Endothelial cell (in vitro differentiated cells): ENCODE measurements at regions not wholly inside any gene's neighbourhood (a gene's known extent, or its start where the extent isn't known, plus 50 kb on each side); places are given as distances from the start of the nearest gene placed in this dataset.

Experiments
- DNase-seq: peaks from one replicate; pipeline ENCODE4 v3.0.0; 2021; ENCODE audit warnings: low spot score
- H3K27ac Mint-ChIP-seq: one replicate; pipeline ENCODE4 v1.8.0; 2021; ENCODE audit warnings: mixed read lengths, inconsistent platforms; ENCODE audit not compliant: unreplicated experiment
- H3K27me3 Mint-ChIP-seq: one replicate; pipeline ENCODE4 v1.8.0; 2021; ENCODE audit warnings: mild to moderate bottlenecking, moderate library complexity, mixed read lengths, inconsistent platforms; ENCODE audit not compliant: unreplicated experiment
- H3K36me3 Mint-ChIP-seq: one replicate; pipeline ENCODE4 v1.8.0; 2021; ENCODE audit warnings: mild to moderate bottlenecking, low read depth, mixed read lengths, inconsistent platforms; ENCODE audit not compliant: unreplicated experiment
- H3K4me1 Mint-ChIP-seq: one replicate; pipeline ENCODE4 v1.8.0; 2021; ENCODE audit warnings: mild to moderate bottlenecking, mixed read lengths, inconsistent platforms; ENCODE audit not compliant: unreplicated experiment
- H3K4me3 Mint-ChIP-seq: one replicate; pipeline ENCODE4 v1.8.0; 2021; ENCODE audit warnings: mild to moderate bottlenecking, mixed read lengths, inconsistent platforms; ENCODE audit not compliant: unreplicated experiment
- H3K9me3 Mint-ChIP-seq: one replicate; pipeline ENCODE4 v1.8.0; 2021; ENCODE audit warnings: mixed read lengths, inconsistent platforms; ENCODE audit not compliant: unreplicated experiment
- TF ChIP-seq, protein P1 (sequence below): fragments of 200-600 bp; sonication (generic); IDR thresholded peaks from one replicate; pipeline ENCODE4 v1.5.0; 2021; ENCODE audit warnings: antibody characterized with exemption; ENCODE audit not compliant: unreplicated experiment

- Mint-ChIP-seq H3K27me3 (no peaks in the 10 kb centered on the region), H3K27ac (no peak overlapping the region), H3K4me1 (no peaks in the 10 kb centered on the region), H3K9me3 (no peaks in the 10 kb centered on the region), H3K4me3 (no peak overlapping the region), H3K36me3 (no peaks in the 10 kb centered on the region)
- TF ChIP-seq, protein P1, sequence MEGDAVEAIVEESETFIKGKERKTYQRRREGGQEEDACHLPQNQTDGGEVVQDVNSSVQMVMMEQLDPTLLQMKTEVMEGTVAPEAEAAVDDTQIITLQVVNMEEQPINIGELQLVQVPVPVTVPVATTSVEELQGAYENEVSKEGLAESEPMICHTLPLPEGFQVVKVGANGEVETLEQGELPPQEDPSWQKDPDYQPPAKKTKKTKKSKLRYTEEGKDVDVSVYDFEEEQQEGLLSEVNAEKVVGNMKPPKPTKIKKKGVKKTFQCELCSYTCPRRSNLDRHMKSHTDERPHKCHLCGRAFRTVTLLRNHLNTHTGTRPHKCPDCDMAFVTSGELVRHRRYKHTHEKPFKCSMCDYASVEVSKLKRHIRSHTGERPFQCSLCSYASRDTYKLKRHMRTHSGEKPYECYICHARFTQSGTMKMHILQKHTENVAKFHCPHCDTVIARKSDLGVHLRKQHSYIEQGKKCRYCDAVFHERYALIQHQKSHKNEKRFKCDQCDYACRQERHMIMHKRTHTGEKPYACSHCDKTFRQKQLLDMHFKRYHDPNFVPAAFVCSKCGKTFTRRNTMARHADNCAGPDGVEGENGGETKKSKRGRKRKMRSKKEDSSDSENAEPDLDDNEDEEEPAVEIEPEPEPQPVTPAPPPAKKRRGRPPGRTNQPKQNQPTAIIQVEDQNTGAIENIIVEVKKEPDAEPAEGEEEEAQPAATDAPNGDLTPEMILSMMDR = no peak
- DNase-seq = no peak
Measured at GRCh38 chr4:72948080-72948479, 121.4 kb downstream of the COX18 start.

GRCh38 chr4:72945719-72946336, 123.7 kb downstream of the COX18 start:
- TF ChIP-seq, protein P1 = no peak
- Mint-ChIP-seq H3K36me3 (no peaks in the 10 kb centered on the region), H3K4me1 (peaks cover 3% of the 10 kb centered on the region), H3K9me3 (no peaks in the 10 kb centered on the region), H3K27me3 (no peaks in the 10 kb centered on the region), H3K4me3 (no peak overlapping the region), H3K27ac (no peak overlapping the region)
- no peak for DNase-seq

GRCh38 chr4:72942565-72942964, 127.0 kb downstream of the COX18 start:
- no peak for DNase-seq
- H3K4me1 Mint-ChIP-seq = peaks cover 3% of the 10 kb centered on the region
- H3K4me3 Mint-ChIP-seq = no peak overlapping the region
- H3K27ac Mint-ChIP-seq = no peak overlapping the region
- no peaks in the 10 kb centered on the region for H3K9me3 Mint-ChIP-seq
- TF ChIP-seq, protein P1 = no peak
- H3K36me3 Mint-ChIP-seq = no peaks in the 10 kb centered on the region
- no peaks in the 10 kb centered on the region for H3K27me3 Mint-ChIP-seq

DNA sequence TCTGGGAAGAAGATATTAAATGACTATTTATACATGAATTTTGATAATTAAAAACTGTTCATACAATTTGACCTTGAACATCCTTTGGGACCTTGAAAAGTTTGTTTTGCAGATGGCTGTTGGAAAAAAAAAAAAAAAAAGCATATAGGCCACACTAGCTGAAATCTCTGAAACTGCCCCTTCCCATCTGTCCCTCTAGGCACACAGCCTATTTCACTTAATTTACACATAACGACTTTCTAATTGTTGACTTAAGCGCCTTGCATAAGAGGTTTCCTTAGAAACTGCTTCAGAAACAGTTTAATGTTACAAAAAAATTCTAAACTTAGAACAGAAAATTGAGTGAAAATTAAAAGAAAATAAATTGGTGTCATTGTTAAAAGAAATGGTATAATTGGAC, 131.0 kb downstream of the COX18 start:
- Mint-ChIP-seq H3K4me3 (no peak overlapping the region), H3K4me1 (peaks cover 3% of the 10 kb centered on the region), H3K36me3 (no peaks in the 10 kb centered on the region), H3K27ac (no peak overlapping the region), H3K9me3 (no peaks in the 10 kb centered on the region), H3K27me3 (peaks cover 3% of the 10 kb centered on the region)
- DNase-seq = no peak
- TF ChIP-seq, protein P1 = no peak

GRCh38 chr4:72935462-72935861, 134.1 kb downstream of the COX18 start:
- H3K4me3 Mint-ChIP-seq = no peak overlapping the region
- H3K9me3 Mint-ChIP-seq = no peaks in the 10 kb centered on the region
- peaks cover 5% of the 10 kb centered on the region for H3K27me3 Mint-ChIP-seq
- TF ChIP-seq, protein P1 = no peak
- H3K27ac Mint-ChIP-seq = no peak overlapping the region
- no peaks in the 10 kb centered on the region for H3K36me3 Mint-ChIP-seq
- no peaks in the 10 kb centered on the region for H3K4me1 Mint-ChIP-seq
- no peak for DNase-seq
